HCT116 (cell line): ENCODE measurements at regions not wholly inside any gene's neighbourhood (a gene's known extent, or its start where the extent isn't known, plus 50 kb on each side); places are given as distances from the start of the nearest gene placed in this dataset.

Experiments
- ATAC-seq: fragments of 200-7000 bp; cut with Tn5 transposase; 2 replicates; pipeline ENCODE4 v1.9.1; 2020; ENCODE audit warnings: mild to moderate bottlenecking, moderate library complexity
- BruUV-seq: library from RNA; stranded (reverse); fragments of 400-500 nt; replicated peaks from 2 replicates; lab custom pipeline; 2021; lab: Mats Ljungman, UMichigan
- CTCF ChIA-PET: fragments of 300-600 bp; sonication (Branson Sonifier 250); formaldehyde crosslinking; loops from one replicate; lab custom pipeline; 2021; ENCODE audit warnings: antibody characterized with exemption; lab: Charles Lee
- POLR2A ChIA-PET: fragments of 300-600, 350-600 bp; sonication (Branson Sonifier 250); formaldehyde crosslinking; loops from one replicate; lab custom pipeline; 2021; ENCODE audit warnings: antibody characterized with exemption; lab: Charles Lee
- RAD21 ChIA-PET, 2 experiments: fragments of 300-600 bp; sonication (Branson Sonifier 250); formaldehyde crosslinking; loops; one replicate each; lab custom pipeline; 2023; ENCODE audit warnings: low total read pairs in 2 of 2; ENCODE audit not compliant: uncharacterized antibody in 2 of 2, unreplicated experiment in 2 of 2, low non-redundant PET in 1 of 2; lab: Charles Lee
- DNase-seq: peaks from one replicate; pipeline ENCODE4 v3.0.0-alpha.2; 2010; ENCODE audit warnings: low read depth, low spot score
- H2AFZ ChIP-seq: fragments of 200-600 bp; shearing (Covaris generic), sonication (generic); 2 replicates; pipeline ENCODE4 v1.6.1; 2017; ENCODE audit warnings: low read depth, mixed run types, mixed read lengths, antibody characterized with exemption, low read length; ENCODE audit not compliant: poor library complexity, severe bottlenecking
- H3K27ac ChIP-seq: 2 replicates; pipeline ENCODE4 v1.5.1; 2012; ENCODE audit warnings: low read depth, low read length
- H3K27me3 ChIP-seq: fragments of 200-600 bp; sonication (generic); 2 replicates; pipeline ENCODE4 v1.6.1; 2016; ENCODE audit warnings: mixed run types, low read length, mixed read lengths; ENCODE audit not compliant: insufficient read depth
- H3K36me3 ChIP-seq, 2 experiments: fragments of 200-500 bp in 1 of 2; fragments of 200-600 bp in 1 of 2; sonication (Bioruptor generic) in 1 of 2; sonication (generic) in 1 of 2; 2 replicates each; pipeline versions ENCODE4 v1.5.1 to v1.6.1; 2014 to 2016; ENCODE audit warnings: low read length in 2 of 2, inconsistent platforms in 1 of 2, mixed read lengths in 1 of 2, mixed run types in 1 of 2; ENCODE audit not compliant: insufficient read depth in 2 of 2, control insufficient read depth in 1 of 2
- H3K4me1 ChIP-seq, 2 experiments: fragments of 200-600 bp in 1 of 2; sonication (generic) in 1 of 2; 2 replicates each; pipeline versions ENCODE4 v1.5.1 to v1.6.1; 2012 to 2017; ENCODE audit warnings: low read length in 2 of 2, inconsistent platforms in 1 of 2, mild to moderate bottlenecking in 1 of 2, mixed read lengths in 1 of 2, mixed run types in 1 of 2, moderate library complexity in 1 of 2; ENCODE audit not compliant: insufficient read depth in 2 of 2, control insufficient read depth in 1 of 2
- H3K4me2 ChIP-seq: fragments of 200-600 bp; sonication (generic); 2 replicates; pipeline ENCODE4 v1.6.1; 2017; ENCODE audit warnings: mixed run types, low read length, mixed read lengths
- H3K4me3 ChIP-seq, 2 experiments: fragments of 200-600 bp in 1 of 2; sonication (generic) in 1 of 2; replicated peaks in 1 of 2; 2 replicates each; pipeline ENCODE4 v1.5.1; 2011 to 2016; ENCODE audit warnings: low read length in 2 of 2, control low read depth in 1 of 2, low read depth in 1 of 2, mild to moderate bottlenecking in 1 of 2, mixed read lengths in 1 of 2, mixed run types in 1 of 2
- H3K79me2 ChIP-seq: fragments of 200-600 bp; sonication (generic); 2 replicates; pipeline ENCODE4 v1.6.1; 2017; ENCODE audit warnings: mild to moderate bottlenecking, mixed run types, low read length, moderate library complexity, mixed read lengths; ENCODE audit not compliant: insufficient read depth
- H3K9ac ChIP-seq: fragments of 200-600 bp; sonication (generic); 2 replicates; pipeline ENCODE4 v1.6.1; 2016; ENCODE audit warnings: low read length, mixed read lengths
- H3K9me2 ChIP-seq: fragments of 200-600 bp; sonication (generic), shearing (Covaris generic); 2 replicates; pipeline ENCODE4 v1.6.1; 2017; ENCODE audit warnings: mixed run types, mild to moderate bottlenecking, moderate library complexity; ENCODE audit not compliant: insufficient read depth
- H3K9me3 ChIP-seq, 2 experiments: fragments of 200-500 bp in 1 of 2; fragments of 200-600 bp in 1 of 2; sonication (Bioruptor generic) in 1 of 2; sonication (generic) in 1 of 2; 2 replicates each; pipeline ENCODE4 v1.6.1; 2014 to 2017; ENCODE audit warnings: low read length in 2 of 2, mixed read lengths in 2 of 2, inconsistent platforms in 1 of 2, low read depth in 1 of 2, mild to moderate bottlenecking in 1 of 2, mixed run types in 1 of 2, moderate library complexity in 1 of 2; ENCODE audit not compliant: control insufficient read depth in 1 of 2, insufficient read depth in 1 of 2
- H4K20me1 ChIP-seq: fragments of 200-600 bp; sonication (generic), shearing (Covaris generic); 2 replicates; pipeline ENCODE4 v1.6.1; 2017; ENCODE audit warnings: mixed run types, mild to moderate bottlenecking, moderate library complexity; ENCODE audit not compliant: insufficient read depth
- CBX3 ChIP-seq: IDR thresholded peaks from 2 replicates; pipeline ENCODE4 v1.6.1; 2012; ENCODE audit warnings: low read depth
- CEBPB ChIP-seq: IDR thresholded peaks from 2 replicates; pipeline ENCODE4 v1.6.1; 2012; ENCODE audit warnings: low read depth
- CTCF ChIP-seq, 3 experiments: fragments of 200-600 bp in 1 of 3; sonication (generic) in 1 of 3; IDR thresholded peaks in 2 of 3; conservative IDR thresholded peaks in 1 of 3; 2 replicates each; pipeline ENCODE4 v1.5.1; 2012 to 2017; ENCODE audit warnings: low read depth in 2 of 3, low read length in 2 of 3, antibody characterized with exemption in 1 of 3, borderline replicate concordance in 1 of 3, control low read depth in 1 of 3, mild to moderate bottlenecking in 1 of 3, mixed read lengths in 1 of 3, mixed run types in 1 of 3, moderate library complexity in 1 of 3; ENCODE audit not compliant: insufficient read depth in 1 of 3
- EGR1 ChIP-seq: IDR thresholded peaks from 2 replicates; pipeline ENCODE4 v1.6.1; 2012; ENCODE audit warnings: low read depth
- ELF1 ChIP-seq: IDR thresholded peaks from 2 replicates; pipeline ENCODE4 v1.6.1; 2012; ENCODE audit warnings: low read depth, borderline replicate concordance
- EZH2 ChIP-seq: fragments of 200-600 bp; sonication (generic); IDR thresholded peaks from 2 replicates; pipeline ENCODE4 v1.6.1; 2017; ENCODE audit warnings: antibody characterized with exemption, mixed run types
- FOSL1 ChIP-seq: IDR thresholded peaks from 2 replicates; pipeline ENCODE4 v1.6.1; 2012; ENCODE audit warnings: low read depth
- POLR2AphosphoS5 ChIP-seq: IDR thresholded peaks from 2 replicates; pipeline ENCODE4 v1.6.1; 2011; ENCODE audit warnings: mild to moderate bottlenecking, low read depth, low read length, moderate library complexity
- RAD21 ChIP-seq: IDR thresholded peaks from 2 replicates; pipeline ENCODE4 v1.6.1; 2012; ENCODE audit warnings: low read depth, mild to moderate bottlenecking
- SP1 ChIP-seq: IDR thresholded peaks from 2 replicates; pipeline ENCODE4 v1.6.1; 2012; ENCODE audit warnings: low read depth
- SRF ChIP-seq: IDR thresholded peaks from 2 replicates; pipeline ENCODE4 v1.6.1; 2012; ENCODE audit warnings: low read depth
- TCF7L2 ChIP-seq: IDR thresholded peaks from 2 replicates; pipeline ENCODE4 v1.7.0; 2011; ENCODE audit warnings: borderline replicate concordance, inconsistent platforms; ENCODE audit not compliant: insufficient read depth, insufficient read length; ENCODE audit errors: extremely low read depth
- YY1 ChIP-seq: IDR thresholded peaks from 2 replicates; pipeline ENCODE4 v1.6.1; 2011; ENCODE audit warnings: low read length, low read depth, moderate library complexity, mild to moderate bottlenecking; ENCODE audit not compliant: insufficient replicate concordance; ENCODE audit errors: extremely low read depth
- ZFX ChIP-seq: fragments of 450-650 bp; IDR thresholded peaks from 2 replicates; pipeline ENCODE4 v1.6.1; 2017
- ZNF274 ChIP-seq: fragments of 200-500 bp; sonication (Bioruptor generic); IDR thresholded peaks from 2 replicates; pipeline ENCODE4 v1.6.1; 2014; ENCODE audit warnings: mild to moderate bottlenecking, low read depth, low read length, inconsistent platforms
- intact Hi-C: fragments of 100-400 bp; cut with micrococcal nuclease; formaldehyde crosslinking; loops from 2 replicates; pipeline ENCODE4 v1.10.0; 2022
- TF ChIP-seq, protein P1 (sequence below): IDR thresholded peaks from 2 replicates; pipeline ENCODE4 v1.6.1; 2011; ENCODE audit warnings: mild to moderate bottlenecking, low read length, moderate library complexity; ENCODE audit not compliant: insufficient replicate concordance; ENCODE audit errors: extremely low read depth
- TF ChIP-seq, protein P2 (sequence below): IDR thresholded peaks from 2 replicates; pipeline ENCODE4 v1.6.1; 2012
- TF ChIP-seq, protein P3 (sequence below): IDR thresholded peaks from 2 replicates; pipeline ENCODE4 v1.6.1; 2012
- TF ChIP-seq, protein P4 (sequence below): IDR thresholded peaks from 2 replicates; pipeline ENCODE4 v1.6.1; 2012; ENCODE audit warnings: low read depth

- Histone ChIP-seq H2AFZ (no peak overlapping the region), H3K27me3 (no peaks in the 10 kb centered on the region), H3K9ac (no peak overlapping the region), H3K79me2 (no peaks in the 10 kb centered on the region), H3K4me2 (no peak overlapping the region), H3K9me3 (no peaks in the 10 kb centered on the region), H3K4me3 (no peak overlapping the region), H3K4me1 (no peaks in the 10 kb centered on the region), H3K9me2 (no peaks in the 10 kb centered on the region), H4K20me1 (no peaks in the 10 kb centered on the region), H3K27ac (no peak overlapping the region), H3K36me3 (no peaks in the 10 kb centered on the region)
- intact Hi-C loops = no loop called here
- no TSS peak for BruUV-seq
- no peak for ATAC-seq
- RAD21 ChIA-PET = no interaction called here
- CTCF ChIA-PET = no interaction called here
- POLR2A ChIA-PET = no interaction called here
- no peak for DNase-seq
- no peak for TF ChIP-seq ELF1
- TF ChIP-seq YY1 = no peak
- no peak for TF ChIP-seq POLR2AphosphoS5
- TF ChIP-seq ZFX = no peak
- no peak for TF ChIP-seq SRF
- no peak for TF ChIP-seq FOSL1
- TF ChIP-seq CBX3 = no peak
- TF ChIP-seq, protein P1, sequence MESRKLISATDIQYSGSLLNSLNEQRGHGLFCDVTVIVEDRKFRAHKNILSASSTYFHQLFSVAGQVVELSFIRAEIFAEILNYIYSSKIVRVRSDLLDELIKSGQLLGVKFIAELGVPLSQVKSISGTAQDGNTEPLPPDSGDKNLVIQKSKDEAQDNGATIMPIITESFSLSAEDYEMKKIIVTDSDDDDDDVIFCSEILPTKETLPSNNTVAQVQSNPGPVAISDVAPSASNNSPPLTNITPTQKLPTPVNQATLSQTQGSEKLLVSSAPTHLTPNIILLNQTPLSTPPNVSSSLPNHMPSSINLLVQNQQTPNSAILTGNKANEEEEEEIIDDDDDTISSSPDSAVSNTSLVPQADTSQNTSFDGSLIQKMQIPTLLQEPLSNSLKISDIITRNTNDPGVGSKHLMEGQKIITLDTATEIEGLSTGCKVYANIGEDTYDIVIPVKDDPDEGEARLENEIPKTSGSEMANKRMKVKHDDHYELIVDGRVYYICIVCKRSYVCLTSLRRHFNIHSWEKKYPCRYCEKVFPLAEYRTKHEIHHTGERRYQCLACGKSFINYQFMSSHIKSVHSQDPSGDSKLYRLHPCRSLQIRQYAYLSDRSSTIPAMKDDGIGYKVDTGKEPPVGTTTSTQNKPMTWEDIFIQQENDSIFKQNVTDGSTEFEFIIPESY = no peak
- TF ChIP-seq CEBPB = no peak
- TF ChIP-seq CTCF (IDR thresholded peaks at IDR 0.05 in 2 of 3, conservative IDR thresholded peaks at IDR 0.05 in 1 of 3; ENCODE audit: borderline replicate concordance in 1 of 3, insufficient read depth in 1 of 3, low read depth in 2 of 3, low read length in 2 of 3) = no peak
- no peak for TF ChIP-seq TCF7L2
- TF ChIP-seq, protein P2, sequence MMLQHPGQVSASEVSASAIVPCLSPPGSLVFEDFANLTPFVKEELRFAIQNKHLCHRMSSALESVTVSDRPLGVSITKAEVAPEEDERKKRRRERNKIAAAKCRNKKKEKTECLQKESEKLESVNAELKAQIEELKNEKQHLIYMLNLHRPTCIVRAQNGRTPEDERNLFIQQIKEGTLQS = no peak
- TF ChIP-seq, protein P3, sequence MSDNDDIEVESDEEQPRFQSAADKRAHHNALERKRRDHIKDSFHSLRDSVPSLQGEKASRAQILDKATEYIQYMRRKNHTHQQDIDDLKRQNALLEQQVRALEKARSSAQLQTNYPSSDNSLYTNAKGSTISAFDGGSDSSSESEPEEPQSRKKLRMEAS = no peak
- TF ChIP-seq EGR1 = no peak
- TF ChIP-seq, protein P4, sequence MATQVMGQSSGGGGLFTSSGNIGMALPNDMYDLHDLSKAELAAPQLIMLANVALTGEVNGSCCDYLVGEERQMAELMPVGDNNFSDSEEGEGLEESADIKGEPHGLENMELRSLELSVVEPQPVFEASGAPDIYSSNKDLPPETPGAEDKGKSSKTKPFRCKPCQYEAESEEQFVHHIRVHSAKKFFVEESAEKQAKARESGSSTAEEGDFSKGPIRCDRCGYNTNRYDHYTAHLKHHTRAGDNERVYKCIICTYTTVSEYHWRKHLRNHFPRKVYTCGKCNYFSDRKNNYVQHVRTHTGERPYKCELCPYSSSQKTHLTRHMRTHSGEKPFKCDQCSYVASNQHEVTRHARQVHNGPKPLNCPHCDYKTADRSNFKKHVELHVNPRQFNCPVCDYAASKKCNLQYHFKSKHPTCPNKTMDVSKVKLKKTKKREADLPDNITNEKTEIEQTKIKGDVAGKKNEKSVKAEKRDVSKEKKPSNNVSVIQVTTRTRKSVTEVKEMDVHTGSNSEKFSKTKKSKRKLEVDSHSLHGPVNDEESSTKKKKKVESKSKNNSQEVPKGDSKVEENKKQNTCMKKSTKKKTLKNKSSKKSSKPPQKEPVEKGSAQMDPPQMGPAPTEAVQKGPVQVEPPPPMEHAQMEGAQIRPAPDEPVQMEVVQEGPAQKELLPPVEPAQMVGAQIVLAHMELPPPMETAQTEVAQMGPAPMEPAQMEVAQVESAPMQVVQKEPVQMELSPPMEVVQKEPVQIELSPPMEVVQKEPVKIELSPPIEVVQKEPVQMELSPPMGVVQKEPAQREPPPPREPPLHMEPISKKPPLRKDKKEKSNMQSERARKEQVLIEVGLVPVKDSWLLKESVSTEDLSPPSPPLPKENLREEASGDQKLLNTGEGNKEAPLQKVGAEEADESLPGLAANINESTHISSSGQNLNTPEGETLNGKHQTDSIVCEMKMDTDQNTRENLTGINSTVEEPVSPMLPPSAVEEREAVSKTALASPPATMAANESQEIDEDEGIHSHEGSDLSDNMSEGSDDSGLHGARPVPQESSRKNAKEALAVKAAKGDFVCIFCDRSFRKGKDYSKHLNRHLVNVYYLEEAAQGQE = no peak
- no peak for TF ChIP-seq RAD21
- TF ChIP-seq ZNF274 = no peak
- no peak for TF ChIP-seq EZH2
- TF ChIP-seq SP1 = no peak
Observed at GRCh38 chr12:5328669-5329517, 103.0 kb upstream of the NTF3 start.
